SJSA1 (cell line): ENCODE measurements at regions not wholly inside any gene's neighbourhood (a gene's known extent, or its start where the extent isn't known, plus 50 kb on each side); places are given as distances from the start of the nearest gene placed in this dataset.
"Not testable (repeated sequence)": the region's sequence is repeated elsewhere in the genome, so short reads cannot be mapped to it uniquely, and the experiment has no call there.

ENCODE experiments used
- DNase-seq, 2 experiments: peaks; one replicate each; pipeline ENCODE4 v3.0.0-alpha.2; 2015 to 2020; ENCODE audit warnings: low spot score in 2 of 2, low read depth in 1 of 2
- H3K27ac ChIP-seq: fragments of 250-450 bp; sonication (Bioruptor Pico); 2 replicates; pipeline ENCODE4 v1.5.1; 2020; ENCODE audit warnings: mild to moderate bottlenecking, moderate library complexity
- H3K27me3 ChIP-seq: fragments of 250-450 bp; sonication (Bioruptor Pico); replicated peaks from 2 replicates; pipeline ENCODE4 v1.5.1; 2020; ENCODE audit warnings: mild to moderate bottlenecking, moderate library complexity
- H3K36me3 ChIP-seq: fragments of 250-450 bp; sonication (Bioruptor Pico); 2 replicates; pipeline ENCODE4 v1.5.1; 2020; ENCODE audit warnings: mild to moderate bottlenecking
- H3K4me1 ChIP-seq: fragments of 250-450 bp; sonication (Bioruptor Pico); replicated peaks from 2 replicates; pipeline ENCODE4 v1.6.1; 2021; ENCODE audit warnings: mild to moderate bottlenecking
- H3K4me3 ChIP-seq: fragments of 250-450 bp; sonication (Bioruptor Pico); 2 replicates; pipeline ENCODE4 v1.5.1; 2020; ENCODE audit warnings: mild to moderate bottlenecking
- H3K9me3 ChIP-seq: fragments of 250-450 bp; sonication (Bioruptor Pico); replicated peaks from 2 replicates; pipeline ENCODE4 v1.5.1; 2020; ENCODE audit warnings: mild to moderate bottlenecking

DNA sequence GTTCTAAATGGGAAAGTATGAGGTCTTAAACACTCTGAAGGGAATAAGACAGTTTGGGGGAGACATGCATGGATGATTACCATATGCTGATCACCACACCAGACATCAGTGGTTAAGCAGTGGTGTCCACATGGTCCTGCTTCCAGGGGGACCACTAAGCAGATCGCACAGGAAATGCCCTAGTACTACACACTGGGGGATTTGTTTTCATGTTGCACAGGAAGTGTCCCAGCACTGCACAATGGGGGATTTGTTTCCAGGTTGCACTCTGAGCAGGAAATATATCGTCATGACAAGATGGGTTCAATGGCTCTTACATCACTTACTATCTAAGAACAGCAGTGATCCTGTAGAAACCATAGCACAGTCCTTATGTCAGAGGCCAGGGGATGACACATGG lies 245.5 kb downstream of the BCL11B start:
- no peaks in the 10 kb centered on the region for H3K27me3 ChIP-seq
- no peak overlapping the region for H3K27ac ChIP-seq
- no peak overlapping the region for H3K4me3 ChIP-seq
- no peaks in the 10 kb centered on the region; the same call in none of the 2 replicates for H3K9me3 ChIP-seq
- peaks cover 9% of the 10 kb centered on the region for H3K4me1 ChIP-seq
- no peaks in the 10 kb centered on the region for H3K36me3 ChIP-seq
- DNase-seq = no peak

- H3K27ac ChIP-seq = no peak overlapping the region
Measured at GRCh38 chr14:99028041-99028440, 244.0 kb downstream of the BCL11B start.

DNA sequence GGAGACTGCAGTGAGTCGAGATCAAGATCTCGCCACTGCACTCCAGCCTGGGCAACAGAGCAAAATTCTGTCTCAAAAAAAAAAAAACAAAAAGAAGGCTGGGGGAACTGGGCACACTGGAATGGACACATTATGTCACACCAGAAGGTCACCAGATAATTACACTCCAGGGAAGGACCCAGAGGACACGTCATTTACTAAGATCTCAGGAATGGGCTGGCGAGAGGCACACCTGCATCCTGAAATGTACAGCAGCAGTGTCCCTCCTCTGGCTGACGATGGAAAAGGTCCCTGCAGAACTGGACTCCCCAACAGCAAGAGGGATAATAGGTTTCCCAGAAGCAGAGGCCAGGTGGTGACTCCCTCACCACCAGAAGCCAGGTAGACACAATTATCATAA lies 243.5 kb downstream of the BCL11B start:
- Histone ChIP-seq H3K9me3 (no peaks in the 10 kb centered on the region; the same call in 1 of the 2 replicates), H3K27me3 (no peaks in the 10 kb centered on the region), H3K4me3 (no peak overlapping the region), H3K27ac (no peak overlapping the region), H3K36me3 (no peaks in the 10 kb centered on the region), H3K4me1 (peaks cover 10% of the 10 kb centered on the region)
- DNase-seq = no peak

More at GRCh38 chr14:99028041-99028440, 244.0 kb downstream of the BCL11B start:
- H3K27me3 ChIP-seq = no peaks in the 10 kb centered on the region
- H3K4me3 ChIP-seq = no peak overlapping the region
- H3K4me1 ChIP-seq = peaks cover 9% of the 10 kb centered on the region
- peak in 1 of 2 experiments; percentile 15 for DNase-seq
- no peaks in the 10 kb centered on the region; the same call in 1 of the 2 replicates for H3K9me3 ChIP-seq
- no peaks in the 10 kb centered on the region for H3K36me3 ChIP-seq

- H3K27me3 ChIP-seq = no peaks in the 10 kb centered on the region
- no peaks in the 10 kb centered on the region for H3K36me3 ChIP-seq
- DNase-seq = peak in 1 of 2 experiments; percentile 16
- H3K9me3 ChIP-seq = no peaks in the 10 kb centered on the region
- H3K4me1 ChIP-seq = peaks cover 18% of the 10 kb centered on the region
- no peak overlapping the region for H3K27ac ChIP-seq
- no peak overlapping the region for H3K4me3 ChIP-seq
Measured at GRCh38 chr14:99029145-99029915, 242.7 kb downstream of the BCL11B start.

DNA sequence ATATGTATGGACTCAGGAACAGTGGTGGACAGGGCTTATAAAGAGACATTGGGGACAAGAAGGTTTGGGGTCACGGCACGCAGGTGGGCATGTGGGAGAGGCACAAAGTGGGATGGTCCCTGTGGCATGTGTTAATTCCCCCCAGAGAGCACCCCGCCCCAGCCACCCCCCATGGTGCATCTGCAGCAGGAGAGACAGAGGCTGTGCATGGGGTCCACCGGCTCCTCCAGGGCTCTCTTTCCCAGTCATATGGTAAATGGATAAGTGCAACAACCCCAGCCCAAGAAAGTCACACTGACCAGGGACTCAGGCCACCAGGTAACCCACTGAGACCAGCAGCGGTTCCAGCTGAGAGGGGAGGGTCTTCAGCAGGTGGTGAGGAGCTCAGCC lies 242.1 kb downstream of the BCL11B start:
- DNase-seq = peak in 1 of 2 experiments; percentile 28
- H3K4me3 ChIP-seq = no peak overlapping the region
- H3K27ac ChIP-seq = no peak overlapping the region
- peaks cover 21% of the 10 kb centered on the region for H3K4me1 ChIP-seq
- no peaks in the 10 kb centered on the region for H3K9me3 ChIP-seq
- H3K27me3 ChIP-seq = no peaks in the 10 kb centered on the region
- no peaks in the 10 kb centered on the region for H3K36me3 ChIP-seq

DNA sequence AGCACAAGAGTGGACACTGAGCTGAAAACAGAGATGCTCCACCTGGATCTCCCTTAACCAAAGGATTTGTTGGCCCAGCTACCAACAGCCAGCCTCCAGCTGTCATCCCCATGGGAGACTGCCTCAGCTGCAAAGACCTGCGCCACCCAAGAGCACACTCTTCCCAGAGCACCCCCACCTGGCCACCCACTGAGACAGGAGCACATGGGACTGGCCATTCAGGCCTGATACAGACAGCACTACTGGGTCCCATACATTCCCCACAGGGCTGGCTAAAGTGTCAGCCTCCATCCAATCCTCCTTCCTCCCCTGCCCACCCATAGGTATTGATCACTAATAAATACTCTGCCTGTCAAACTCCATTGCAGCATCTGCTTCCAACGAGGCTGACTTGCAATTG lies 241.5 kb downstream of the BCL11B start:
- no peaks in the 10 kb centered on the region for H3K27me3 ChIP-seq
- no peak overlapping the region for H3K4me3 ChIP-seq
- H3K36me3 ChIP-seq = no peaks in the 10 kb centered on the region
- peaks cover 27% of the 10 kb centered on the region for H3K4me1 ChIP-seq
- H3K9me3 ChIP-seq = no peaks in the 10 kb centered on the region
- DNase-seq = peak; percentile 30 to 61
- no peak overlapping the region for H3K27ac ChIP-seq

DNA sequence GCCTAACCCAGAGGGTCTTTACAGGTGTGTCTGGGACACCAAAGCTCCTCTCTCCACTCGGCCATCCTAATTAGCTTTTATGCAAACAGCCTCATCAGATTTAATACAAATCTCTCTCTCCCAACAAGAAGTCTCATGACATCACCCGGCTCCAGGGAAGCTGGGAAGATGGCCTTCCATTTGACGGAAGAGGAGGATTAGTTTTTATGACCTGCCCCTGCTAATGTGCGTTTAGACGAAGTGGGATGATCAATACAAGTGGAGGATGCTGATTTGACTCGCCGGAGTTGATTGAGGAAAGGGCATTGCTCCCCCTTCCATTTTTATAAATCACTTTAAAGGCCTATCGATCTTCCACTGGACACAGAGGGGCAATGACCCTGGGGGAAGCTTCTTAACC lies 239.2 kb downstream of the BCL11B start:
- no peaks in the 10 kb centered on the region for H3K9me3 ChIP-seq
- H3K4me1 ChIP-seq = peaks cover 43% of the 10 kb centered on the region
- no peak overlapping the region for H3K4me3 ChIP-seq
- no peak overlapping the region for H3K27ac ChIP-seq
- no peaks in the 10 kb centered on the region for H3K27me3 ChIP-seq
- H3K36me3 ChIP-seq = no peaks in the 10 kb centered on the region
- peak in 1 of 2 experiments; percentile 8 for DNase-seq

DNA sequence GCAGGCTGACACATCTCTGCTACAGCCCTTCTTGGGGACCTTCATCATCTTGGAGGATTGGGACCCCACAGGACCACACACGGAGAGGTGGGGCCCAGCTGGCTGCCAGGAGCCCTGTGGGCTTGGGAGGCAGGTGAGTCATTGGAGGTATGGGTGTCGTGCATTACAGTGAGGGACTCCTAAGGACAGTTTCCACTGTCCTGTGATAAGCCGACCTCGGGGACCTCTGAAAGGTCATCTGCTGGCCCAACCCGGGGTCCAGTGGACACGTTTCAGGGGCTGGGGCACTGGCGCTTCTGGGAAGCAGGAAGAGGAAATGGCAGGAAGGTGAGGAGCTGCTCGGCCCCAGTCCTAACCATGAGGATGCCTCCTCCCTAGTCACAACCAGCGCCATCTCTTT lies 238.0 kb downstream of the BCL11B start:
- no peaks in the 10 kb centered on the region for H3K9me3 ChIP-seq
- no peaks in the 10 kb centered on the region for H3K27me3 ChIP-seq
- no peak overlapping the region for H3K4me3 ChIP-seq
- H3K27ac ChIP-seq = no peak overlapping the region
- peaks cover 52% of the 10 kb centered on the region for H3K4me1 ChIP-seq
- no peaks in the 10 kb centered on the region for H3K36me3 ChIP-seq
- no peak for DNase-seq

DNA sequence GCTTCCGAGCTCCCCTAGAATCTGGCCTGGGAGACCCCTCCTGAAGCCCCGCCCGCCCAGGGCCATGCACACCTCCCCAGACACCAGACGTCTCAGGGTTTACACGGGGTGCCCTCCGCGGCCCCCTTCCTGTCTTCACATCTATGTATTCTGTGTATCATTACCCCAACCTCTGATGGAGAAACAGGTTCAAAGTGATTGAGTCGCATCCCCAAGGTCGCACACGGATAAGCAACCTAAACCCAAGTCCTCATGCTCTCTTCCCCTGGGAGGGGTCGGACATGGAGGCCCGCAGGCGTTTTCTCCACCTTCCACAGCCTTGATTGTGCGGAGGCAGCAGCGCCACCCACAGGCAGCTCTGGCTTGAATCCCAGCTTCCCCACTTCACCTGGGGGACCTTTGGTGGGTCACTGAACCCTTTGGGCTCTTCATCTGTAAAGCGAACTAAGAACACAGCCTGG lies 237.3 kb downstream of the BCL11B start:
- H3K27ac ChIP-seq = peak overlapping the region; percentile 93; the same call in 1 of the 2 replicates
- peaks cover 52% of the 10 kb centered on the region for H3K4me1 ChIP-seq
- no peak for DNase-seq
- H3K4me3 ChIP-seq = no peak overlapping the region
- no peaks in the 10 kb centered on the region for H3K27me3 ChIP-seq
- H3K9me3 ChIP-seq = no peaks in the 10 kb centered on the region
- H3K36me3 ChIP-seq = no peaks in the 10 kb centered on the region

- no peaks in the 10 kb centered on the region for H3K9me3 ChIP-seq
- no peak for DNase-seq
- H3K4me1 ChIP-seq = peaks cover 49% of the 10 kb centered on the region
- H3K4me3 ChIP-seq = no peak overlapping the region
- no peaks in the 10 kb centered on the region for H3K27me3 ChIP-seq
- H3K36me3 ChIP-seq = no peaks in the 10 kb centered on the region
- H3K27ac ChIP-seq = peak overlapping the region; percentile 93
Measured at GRCh38 chr14:99035268-99035667, 236.7 kb downstream of the BCL11B start.

- H3K9me3 ChIP-seq = no peaks in the 10 kb centered on the region
- H3K27ac ChIP-seq = peak overlapping the region; percentile 93
- H3K4me1 ChIP-seq = peaks cover 43% of the 10 kb centered on the region
- no peaks in the 10 kb centered on the region for H3K36me3 ChIP-seq
- no peaks in the 10 kb centered on the region for H3K27me3 ChIP-seq
- no peak overlapping the region for H3K4me3 ChIP-seq
- peak; percentile 94 to 96 for DNase-seq
Measured at GRCh38 chr14:99035712-99036610, 236.0 kb downstream of the BCL11B start.

- no peak overlapping the region for H3K4me3 ChIP-seq
- H3K9me3 ChIP-seq = no peaks in the 10 kb centered on the region
- peaks cover 43% of the 10 kb centered on the region for H3K4me1 ChIP-seq
- H3K36me3 ChIP-seq = no peaks in the 10 kb centered on the region
- peak overlapping the region; percentile 93 for H3K27ac ChIP-seq
- no peaks in the 10 kb centered on the region for H3K27me3 ChIP-seq
- DNase-seq = peak in 1 of 2 experiments; percentile 18
Measured at GRCh38 chr14:99036611-99037293, 235.2 kb downstream of the BCL11B start.

- DNase-seq, H3K27me3 ChIP-seq, H3K36me3 ChIP-seq, H3K4me3 ChIP-seq, H3K9me3 ChIP-seq: not testable (repeated sequence)
- Histone ChIP-seq H3K27ac (0 out of 2 replicates have a peak overlapping the region, but pooled peaks have one; percentile 93), H3K4me1 (peaks cover 43% of the 10 kb centered on the region)
Measured at GRCh38 chr14:99037326-99037725, 234.7 kb downstream of the BCL11B start.
